HG02973 (cell line): ENCODE measurements at regions not wholly inside any gene's neighbourhood (a gene's known extent, or its start where the extent isn't known, plus 50 kb on each side); places are given as distances from the start of the nearest gene placed in this dataset.

Experiments used
- ATAC-seq: cut with Tn5 transposase; IDR thresholded peaks from one replicate; pipeline ENCODE4 v1.9.1; 2021; ENCODE audit warnings: moderate library complexity; ENCODE audit not compliant: unreplicated experiment

DNA sequence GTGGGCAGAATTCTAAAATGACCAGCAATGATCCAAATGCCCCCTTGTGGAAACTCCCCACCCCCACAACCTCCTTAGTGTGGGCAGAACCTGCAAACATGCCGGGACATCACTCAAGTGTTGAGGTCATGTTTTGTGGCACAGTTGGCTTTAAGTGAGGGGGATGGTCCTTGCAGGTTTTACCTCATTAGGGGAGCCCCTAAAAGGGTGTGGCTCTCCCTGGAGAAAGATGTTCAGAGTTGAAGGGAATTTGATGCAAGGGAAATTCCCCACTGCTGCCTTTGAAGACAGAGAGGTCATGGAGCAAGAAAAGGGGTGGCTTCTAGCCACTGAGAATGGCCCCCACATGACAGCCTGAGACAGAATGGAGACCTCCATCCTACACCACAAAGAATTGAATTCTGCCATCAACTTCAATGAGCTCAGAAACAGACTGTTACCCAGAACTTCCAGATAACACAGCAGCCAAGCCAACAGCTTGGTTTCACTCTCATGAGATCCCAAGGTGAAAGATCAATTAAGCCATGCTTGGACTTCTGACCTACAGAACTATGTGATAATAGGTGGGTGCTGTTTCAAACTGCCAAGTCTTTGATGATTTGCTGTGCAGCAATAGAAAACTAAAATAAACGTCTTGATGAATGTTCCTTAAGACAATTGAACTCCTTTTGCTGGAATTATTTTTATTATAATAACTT lies 103.4 kb downstream of the MED10 start:
- no peak for ATAC-seq

DNA sequence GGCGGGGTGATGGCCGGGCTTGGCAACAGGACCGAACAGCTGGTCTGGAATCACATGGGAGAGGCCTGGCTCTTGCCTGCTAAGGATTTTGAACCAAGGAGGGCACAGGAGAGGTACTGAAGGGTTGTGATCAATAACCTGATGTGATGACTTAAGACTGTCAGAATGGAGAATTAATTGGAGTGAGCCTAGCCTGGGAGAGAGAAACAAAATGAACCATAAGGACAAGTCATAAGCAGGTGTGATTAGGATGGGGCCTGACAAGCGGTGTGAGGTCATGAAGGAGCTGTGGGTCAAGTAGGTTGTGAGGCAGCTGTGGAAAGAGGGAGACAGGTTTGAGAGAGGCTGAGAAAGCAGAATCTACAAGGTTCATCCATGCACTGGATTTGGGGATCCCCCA lies 104.6 kb downstream of the MED10 start:
- ATAC-seq: no peak

- peak; percentile 77 for ATAC-seq
These were observed 105.1 kb downstream of the MED10 start for GRCh38 chr5:6273090-6273735.

- ATAC-seq: no peak
These were observed 108.4 kb downstream of the MED10 start for GRCh38 chr5:6269925-6270324.

- no peak for ATAC-seq
These were observed 111.6 kb downstream of the MED10 start for GRCh38 chr5:6266671-6267197.

GRCh38 chr5:6264394-6264793 lies 114.0 kb downstream of the MED10 start:
- ATAC-seq: no peak

GRCh38 chr5:6262651-6263363 lies 115.5 kb downstream of the MED10 start:
- no peak for ATAC-seq

DNA sequence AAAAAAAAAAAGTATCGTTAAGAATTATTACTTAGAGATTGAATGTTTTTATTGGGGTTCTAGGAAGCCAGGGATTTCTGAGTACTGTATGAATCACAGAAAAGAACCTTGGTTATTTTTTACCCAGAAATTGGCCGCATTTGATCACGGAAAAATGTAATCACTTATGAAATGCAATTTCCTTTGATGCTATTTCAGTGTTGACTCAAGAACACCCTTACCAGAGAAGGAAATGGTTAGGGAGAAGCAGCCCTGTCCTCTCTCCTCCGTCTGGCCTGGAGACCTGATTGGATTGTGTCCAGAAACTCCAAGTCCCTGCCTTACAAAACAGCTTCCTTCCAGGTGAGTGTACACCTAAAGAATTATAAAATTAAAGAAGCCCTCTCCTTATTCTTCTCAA lies 116.7 kb downstream of the MED10 start:
- no peak for ATAC-seq

DNA sequence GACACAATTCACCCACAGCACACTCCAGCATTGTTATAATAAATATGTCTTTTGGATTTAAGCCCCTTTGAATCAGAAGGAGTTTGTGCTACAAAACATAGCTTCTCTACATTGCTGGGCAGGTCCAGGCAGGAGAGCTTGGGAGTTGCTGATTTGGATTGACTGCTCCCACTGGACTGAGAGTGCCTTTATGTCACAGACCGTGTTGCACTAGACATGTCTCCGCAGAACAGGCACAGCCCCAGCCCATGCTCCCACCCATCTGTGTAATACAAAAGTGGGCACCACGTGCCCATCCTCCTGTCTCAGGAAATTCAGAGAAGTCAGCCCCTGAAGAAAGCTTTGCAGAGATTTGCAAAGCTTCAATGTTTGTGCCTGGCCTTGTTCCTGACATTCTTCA lies 117.1 kb downstream of the MED10 start:
- ATAC-seq: no peak

DNA sequence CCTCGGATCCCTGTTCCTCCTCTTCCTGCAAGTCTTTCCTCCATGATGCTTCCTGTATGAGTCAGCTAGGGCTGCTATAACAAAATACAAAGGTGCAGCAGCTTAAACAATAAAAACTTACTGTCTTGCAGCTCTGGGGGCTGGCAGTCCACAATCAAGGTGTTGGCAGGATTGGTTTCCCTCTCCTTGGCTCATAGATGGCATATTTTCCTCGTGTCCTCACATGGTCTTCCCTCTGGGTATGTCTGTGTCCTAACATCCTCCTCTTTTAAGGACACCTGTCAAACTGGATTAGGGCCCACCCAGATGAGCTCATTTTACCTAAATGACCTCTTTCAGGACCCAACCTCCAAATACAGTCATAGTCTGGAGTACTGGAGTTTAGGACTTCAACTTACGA lies 117.5 kb downstream of the MED10 start:
- ATAC-seq: no peak

DNA sequence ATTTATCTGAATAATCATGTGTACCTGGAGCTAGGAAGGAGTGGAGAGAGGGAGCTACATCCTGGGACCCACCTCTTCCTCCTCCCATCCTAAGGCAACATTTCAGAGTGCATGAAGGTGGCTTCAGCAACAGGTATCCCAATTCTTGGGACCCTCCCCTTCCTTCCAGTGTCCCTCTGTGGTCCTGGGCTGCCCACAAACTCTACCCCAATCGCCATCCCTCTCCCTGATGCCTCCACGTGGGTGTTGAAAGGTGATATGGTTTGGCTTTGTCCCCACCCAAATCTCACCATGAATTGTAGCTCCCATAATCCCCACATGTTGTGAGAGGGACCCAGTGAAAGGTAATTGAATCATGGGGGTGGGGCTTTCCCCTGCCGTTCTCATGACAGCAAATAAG lies 121.4 kb downstream of the MED10 start:
- no peak for ATAC-seq

GRCh38 chr5:6255956-6256355 lies 122.4 kb downstream of the MED10 start:
- ATAC-seq: no peak

- no peak for ATAC-seq
These were observed 124.5 kb downstream of the MED10 start for GRCh38 chr5:6253846-6254245.

DNA sequence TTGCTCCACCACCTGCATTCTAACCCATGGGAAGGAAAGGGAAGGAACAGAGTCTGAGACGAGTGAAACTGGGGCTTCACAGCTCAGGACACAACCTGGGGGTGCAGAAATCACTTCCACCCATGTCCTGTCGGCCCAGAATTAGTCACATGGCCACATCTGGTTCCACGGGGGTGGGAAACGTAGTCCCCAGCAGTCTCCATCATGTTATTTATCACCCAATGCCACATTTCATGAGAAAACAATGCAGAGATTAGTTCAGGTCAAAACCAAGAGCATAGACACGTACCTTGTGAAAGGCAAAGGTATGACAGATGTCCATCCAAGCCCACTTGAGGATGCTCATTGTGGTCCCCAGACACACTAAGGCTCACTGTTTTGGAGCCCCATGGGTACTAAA lies 125.1 kb downstream of the MED10 start:
- ATAC-seq: no peak

GRCh38 chr5:6252581-6252980 lies 125.8 kb downstream of the MED10 start:
- ATAC-seq: no peak

- ATAC-seq: no peak
These were observed 126.7 kb downstream of the MED10 start for GRCh38 chr5:6251565-6252102.

DNA sequence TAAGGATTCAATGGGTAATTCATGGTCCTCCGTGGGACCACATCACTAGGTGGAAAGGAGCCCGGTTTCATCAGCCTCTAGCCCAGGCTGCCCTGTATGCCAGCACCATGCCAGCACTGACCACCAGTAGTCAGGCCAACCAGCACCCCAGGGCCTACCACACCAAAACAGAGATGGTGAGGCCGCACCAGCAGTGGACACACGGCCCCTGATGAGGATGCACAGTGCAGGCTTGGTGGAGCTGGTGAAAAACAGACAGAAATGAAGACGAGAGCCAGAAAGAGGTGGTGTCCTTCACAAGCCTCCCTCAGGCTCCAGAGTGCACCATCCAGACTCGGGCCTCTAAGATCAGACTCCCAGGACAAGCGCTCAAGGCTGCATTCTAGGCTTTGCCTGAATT lies 128.2 kb downstream of the MED10 start:
- no peak for ATAC-seq

- no peak for ATAC-seq
These were observed 130.2 kb downstream of the MED10 start for GRCh38 chr5:6248132-6248531.

- no peak for ATAC-seq
These were observed 131.4 kb downstream of the MED10 start for GRCh38 chr5:6246820-6247437.

DNA sequence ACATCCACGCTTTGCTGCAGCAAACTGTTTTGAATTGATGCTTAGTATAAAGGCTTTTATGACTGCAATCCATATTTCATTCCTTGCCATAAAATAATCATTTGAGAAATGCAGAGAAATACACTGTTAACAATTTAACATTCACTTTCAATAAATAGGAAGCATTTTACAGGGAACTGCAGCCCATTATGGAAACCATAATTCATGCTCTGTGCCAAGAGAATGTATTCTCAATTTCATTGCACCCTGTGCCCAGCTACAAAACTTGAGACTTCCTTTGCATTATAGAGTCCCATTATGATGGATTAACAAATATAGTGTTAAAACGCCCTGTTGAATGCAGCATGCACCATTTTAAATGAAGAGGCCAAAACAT lies 134.0 kb downstream of the MED10 start:
- ATAC-seq: no peak

DNA sequence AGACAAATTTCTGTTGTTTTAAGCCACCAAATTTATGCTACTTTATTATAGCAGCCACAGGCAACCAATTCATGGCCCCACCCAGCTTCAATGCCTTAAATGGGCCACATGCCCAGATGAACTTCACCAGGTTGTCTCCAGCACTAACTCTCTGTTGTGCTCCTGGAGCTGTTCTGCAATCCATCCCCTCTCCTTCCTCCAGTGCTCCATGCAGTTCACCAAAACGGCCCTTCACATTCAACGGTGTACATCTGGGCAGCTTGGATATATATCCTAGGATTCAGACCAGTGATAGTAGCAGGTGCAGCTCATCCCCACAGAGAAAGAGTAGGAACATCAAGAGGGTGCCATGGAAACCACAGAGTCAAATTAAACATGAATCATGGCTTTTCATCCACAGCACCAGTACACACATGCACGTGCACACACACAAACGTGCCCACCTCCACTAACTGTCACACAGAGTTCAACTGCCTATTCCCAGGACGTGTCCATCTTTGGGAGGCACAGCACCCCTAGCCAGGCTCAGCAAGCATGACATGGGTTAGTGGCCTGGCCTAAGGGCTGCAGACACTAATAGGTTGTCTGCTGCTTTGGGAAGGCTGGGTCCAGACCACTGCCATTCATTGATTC lies 134.5 kb downstream of the MED10 start:
- no peak for ATAC-seq
